OCI-LY7 (cell line): ENCODE measurements at regions not wholly inside any gene's neighbourhood (a gene's known extent, or its start where the extent isn't known, plus 50 kb on each side); places are given as distances from the start of the nearest gene placed in this dataset.

Experiments
- BruUV-seq: library from RNA; stranded (reverse); fragments of 400-500 nt; replicated peaks from 2 replicates; lab custom pipeline; 2021; lab: Mats Ljungman, UMichigan
- CTCF ChIA-PET: fragments of 300-600 bp; sonication (Branson Sonifier 250); formaldehyde crosslinking; loops from one replicate; lab custom pipeline; 2022; ENCODE audit warnings: antibody characterized with exemption; ENCODE audit not compliant: unreplicated experiment; lab: Charles Lee
- POLR2A ChIA-PET: fragments of 300-600 bp; sonication (Branson Sonifier 250); formaldehyde crosslinking; loops from one replicate; lab custom pipeline; 2022; ENCODE audit warnings: antibody characterized with exemption; lab: Charles Lee
- DNase-seq: peaks from one replicate; pipeline ENCODE4 v3.0.0-alpha.2; 2015; ENCODE audit warnings: low spot score
- H2AFZ ChIP-seq: fragments of 200-600 bp; sonication (generic), shearing (Covaris generic); 2 replicates; pipeline ENCODE4 v1.6.1; 2014; ENCODE audit warnings: mild to moderate bottlenecking, antibody characterized with exemption, low read length, moderate library complexity
- H3K27ac ChIP-seq: fragments of 200-600 bp; sonication (generic); 2 replicates; pipeline ENCODE4 v1.5.1; 2014; ENCODE audit warnings: mixed run types, low read depth, mild to moderate bottlenecking, moderate library complexity, low read length, inconsistent platforms; ENCODE audit not compliant: poor library complexity, severe bottlenecking
- H3K36me3 ChIP-seq: fragments of 200-600 bp; sonication (generic); 2 replicates; pipeline ENCODE4 v1.6.1; 2014; ENCODE audit warnings: mild to moderate bottlenecking, antibody characterized with exemption, low read length, moderate library complexity, mixed read lengths; ENCODE audit not compliant: insufficient read depth
- H3K4me1 ChIP-seq: fragments of 200-600 bp; sonication (generic); 2 replicates; pipeline ENCODE4 v1.5.1; 2014; ENCODE audit warnings: mild to moderate bottlenecking, low read length; ENCODE audit not compliant: insufficient read depth, poor library complexity, severe bottlenecking
- H3K4me2 ChIP-seq: fragments of 200-600 bp; sonication (generic); 2 replicates; pipeline ENCODE4 v1.6.1; 2014; ENCODE audit warnings: mild to moderate bottlenecking, low read length
- H3K4me3 ChIP-seq: fragments of 200-600 bp; sonication (generic); 2 replicates; pipeline ENCODE4 v1.5.1; 2014; ENCODE audit warnings: mild to moderate bottlenecking, low read depth, low read length; ENCODE audit not compliant: poor library complexity, severe bottlenecking
- H3K79me2 ChIP-seq: fragments of 200-600 bp; sonication (generic); 2 replicates; pipeline ENCODE4 v1.6.1; 2016; ENCODE audit warnings: low read depth, mild to moderate bottlenecking, low read length, moderate library complexity, mixed read lengths; ENCODE audit not compliant: insufficient read depth
- H3K9me2 ChIP-seq: fragments of 200-600 bp; sonication (generic); 2 replicates; pipeline ENCODE4 v1.6.1; 2016; ENCODE audit warnings: mild to moderate bottlenecking, low read length, mixed read lengths; ENCODE audit not compliant: insufficient read depth
- H3K9me3 ChIP-seq: fragments of 200-600 bp; sonication (generic); 2 replicates; pipeline ENCODE4 v1.6.1; 2014; ENCODE audit warnings: mild to moderate bottlenecking, mixed run types, low read length, mixed read lengths
- H4K20me1 ChIP-seq: fragments of 200-600 bp; sonication (generic); 2 replicates; pipeline ENCODE4 v1.6.1; 2014; ENCODE audit warnings: mild to moderate bottlenecking, antibody characterized with exemption, low read length, moderate library complexity, mixed read lengths; ENCODE audit not compliant: insufficient read depth
- EZH2phosphoT487 ChIP-seq: fragments of 200-600 bp; sonication (generic); IDR thresholded peaks from 2 replicates; pipeline ENCODE4 v1.6.1; 2018; ENCODE audit warnings: low read depth, borderline replicate concordance, mild to moderate bottlenecking, mixed run types, antibody characterized with exemption, low read length, moderate library complexity, mixed read lengths
- intact Hi-C: fragments of 100-400 bp; cut with micrococcal nuclease; formaldehyde crosslinking; loops from one replicate; pipeline ENCODE4 v1.10.0; 2022; ENCODE audit not compliant: unreplicated experiment
- TF ChIP-seq, protein P1 (sequence below): fragments of 200-600 bp; sonication (generic); conservative IDR thresholded peaks from 2 replicates; pipeline ENCODE4 v1.5.1; 2014; ENCODE audit warnings: mild to moderate bottlenecking, antibody characterized with exemption, low read length, moderate library complexity, mixed read lengths

DNA sequence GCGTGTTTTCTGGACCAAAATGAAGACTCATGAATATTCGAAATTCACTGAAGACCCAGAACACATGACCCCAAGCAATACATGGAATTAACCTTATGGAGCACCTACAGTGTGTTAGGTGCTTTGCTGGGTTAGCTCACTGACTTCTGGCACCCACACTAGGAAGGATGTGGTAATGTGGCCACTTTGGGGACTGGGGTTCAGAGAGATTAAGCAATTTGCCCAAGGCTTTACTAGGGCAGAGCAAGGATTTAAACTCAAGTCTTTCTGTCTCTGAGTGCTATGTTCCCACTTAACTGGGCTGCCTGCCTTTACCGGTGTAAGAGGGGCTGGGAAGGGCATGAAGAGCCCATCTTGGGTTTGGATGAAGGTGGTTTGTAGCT, 162.0 kb upstream of the ATP6AP2 start:
- Histone ChIP-seq H3K36me3 (no peaks in the 10 kb centered on the region), H3K27ac (no peak overlapping the region), H3K79me2 (no peaks in the 10 kb centered on the region), H3K4me1 (no peaks in the 10 kb centered on the region), H4K20me1 (no peaks in the 10 kb centered on the region), H3K9me3 (no peaks in the 10 kb centered on the region), H2AFZ (no peak overlapping the region), H3K4me2 (no peak overlapping the region), H3K9me2 (no peaks in the 10 kb centered on the region), H3K4me3 (no peak overlapping the region)
- BruUV-seq = no TSS peak
- intact Hi-C loops = no loop called here
- CTCF ChIA-PET = no interaction called here
- DNase-seq = no peak
- TF ChIP-seq, protein P1, sequence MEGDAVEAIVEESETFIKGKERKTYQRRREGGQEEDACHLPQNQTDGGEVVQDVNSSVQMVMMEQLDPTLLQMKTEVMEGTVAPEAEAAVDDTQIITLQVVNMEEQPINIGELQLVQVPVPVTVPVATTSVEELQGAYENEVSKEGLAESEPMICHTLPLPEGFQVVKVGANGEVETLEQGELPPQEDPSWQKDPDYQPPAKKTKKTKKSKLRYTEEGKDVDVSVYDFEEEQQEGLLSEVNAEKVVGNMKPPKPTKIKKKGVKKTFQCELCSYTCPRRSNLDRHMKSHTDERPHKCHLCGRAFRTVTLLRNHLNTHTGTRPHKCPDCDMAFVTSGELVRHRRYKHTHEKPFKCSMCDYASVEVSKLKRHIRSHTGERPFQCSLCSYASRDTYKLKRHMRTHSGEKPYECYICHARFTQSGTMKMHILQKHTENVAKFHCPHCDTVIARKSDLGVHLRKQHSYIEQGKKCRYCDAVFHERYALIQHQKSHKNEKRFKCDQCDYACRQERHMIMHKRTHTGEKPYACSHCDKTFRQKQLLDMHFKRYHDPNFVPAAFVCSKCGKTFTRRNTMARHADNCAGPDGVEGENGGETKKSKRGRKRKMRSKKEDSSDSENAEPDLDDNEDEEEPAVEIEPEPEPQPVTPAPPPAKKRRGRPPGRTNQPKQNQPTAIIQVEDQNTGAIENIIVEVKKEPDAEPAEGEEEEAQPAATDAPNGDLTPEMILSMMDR = no peak
- TF ChIP-seq EZH2phosphoT487 = no peak
- POLR2A ChIA-PET = no interaction called here

DNA sequence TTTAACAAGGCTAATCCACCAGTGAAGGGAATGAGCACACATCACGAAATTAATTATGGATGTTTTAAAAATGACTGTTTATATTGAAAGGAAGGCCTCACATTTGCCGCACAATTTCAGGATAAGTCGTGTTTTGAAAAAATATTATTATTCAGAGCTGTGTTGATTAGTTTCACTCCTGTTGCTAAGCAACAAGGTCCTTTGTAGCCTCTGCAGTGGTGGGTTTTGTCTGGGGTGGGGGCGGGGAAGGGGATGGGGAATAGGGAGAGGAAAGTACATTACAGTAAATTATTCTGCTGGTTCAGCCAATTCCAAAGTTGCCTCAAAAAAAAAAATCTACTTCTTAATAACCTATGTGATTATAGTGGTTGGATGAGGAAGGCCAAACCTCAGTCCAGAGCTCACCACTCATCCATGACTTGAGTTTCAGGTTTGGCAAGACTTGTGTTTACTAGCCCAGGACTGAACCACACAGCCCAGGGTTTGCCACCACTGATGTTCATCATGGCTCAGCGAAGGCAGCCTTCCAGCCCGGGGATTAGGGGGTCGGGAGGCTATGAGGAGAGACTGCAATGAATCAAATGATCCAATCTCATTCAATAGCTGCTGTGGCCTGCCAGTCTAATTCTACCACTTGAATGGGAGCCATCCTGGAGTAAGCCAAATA, 162.5 kb upstream of the ATP6AP2 start:
- intact Hi-C loops = no loop called here
- no peaks in the 10 kb centered on the region for H3K79me2 ChIP-seq
- no peaks in the 10 kb centered on the region for H3K36me3 ChIP-seq
- H3K4me1 ChIP-seq = no peaks in the 10 kb centered on the region
- H3K9me2 ChIP-seq = no peaks in the 10 kb centered on the region
- H2AFZ ChIP-seq = no peak overlapping the region
- H3K4me2 ChIP-seq = no peak overlapping the region
- BruUV-seq = no TSS peak
- no peak for DNase-seq
- no peaks in the 10 kb centered on the region for H3K9me3 ChIP-seq
- TF ChIP-seq, protein P1 = no peak
- no peak for TF ChIP-seq EZH2phosphoT487
- ChIA-PET CTCF (no interaction called here), POLR2A (no interaction called here)
- H3K4me3 ChIP-seq = no peak overlapping the region
- no peak overlapping the region for H3K27ac ChIP-seq
- no peaks in the 10 kb centered on the region for H4K20me1 ChIP-seq

DNA sequence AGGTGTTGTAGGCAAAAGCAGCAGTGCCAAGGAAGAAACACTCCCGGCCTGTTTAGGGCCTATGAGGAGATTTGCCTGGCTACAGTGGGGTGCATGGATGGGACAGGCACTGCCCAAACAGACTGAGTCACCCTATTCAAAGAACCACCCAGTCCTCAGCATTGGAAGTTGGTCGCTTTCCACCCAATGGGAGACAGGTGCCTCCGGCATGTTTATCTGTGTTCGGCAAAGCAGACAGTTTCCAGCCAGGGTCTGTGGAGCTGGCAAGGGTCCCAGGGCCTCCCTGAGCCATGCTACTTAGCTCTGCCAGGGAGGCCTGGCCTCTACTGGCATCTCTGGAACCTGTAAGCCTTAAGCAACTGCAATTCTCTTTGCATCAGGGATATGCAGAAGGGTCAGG, 165.1 kb upstream of the ATP6AP2 start:
- ChIA-PET POLR2A (no interaction called here), CTCF (no interaction called here)
- no peak overlapping the region for H3K4me2 ChIP-seq
- H3K9me2 ChIP-seq = no peaks in the 10 kb centered on the region
- H3K4me1 ChIP-seq = no peaks in the 10 kb centered on the region
- no peak for DNase-seq
- TF ChIP-seq, protein P1 = no peak
- TF ChIP-seq EZH2phosphoT487 = no peak
- BruUV-seq = no TSS peak
- no peaks in the 10 kb centered on the region for H3K9me3 ChIP-seq
- intact Hi-C loops = no loop called here
- H3K27ac ChIP-seq = no peak overlapping the region
- no peaks in the 10 kb centered on the region for H3K79me2 ChIP-seq
- no peak overlapping the region for H2AFZ ChIP-seq
- H3K4me3 ChIP-seq = no peak overlapping the region
- no peaks in the 10 kb centered on the region for H4K20me1 ChIP-seq
- H3K36me3 ChIP-seq = no peaks in the 10 kb centered on the region
